ENCODE measurements at regions not wholly inside any gene's neighbourhood (a gene's known extent, or its start where the extent isn't known, plus 50 kb on each side); places are given as distances from the start of the nearest gene placed in this dataset.

DNA sequence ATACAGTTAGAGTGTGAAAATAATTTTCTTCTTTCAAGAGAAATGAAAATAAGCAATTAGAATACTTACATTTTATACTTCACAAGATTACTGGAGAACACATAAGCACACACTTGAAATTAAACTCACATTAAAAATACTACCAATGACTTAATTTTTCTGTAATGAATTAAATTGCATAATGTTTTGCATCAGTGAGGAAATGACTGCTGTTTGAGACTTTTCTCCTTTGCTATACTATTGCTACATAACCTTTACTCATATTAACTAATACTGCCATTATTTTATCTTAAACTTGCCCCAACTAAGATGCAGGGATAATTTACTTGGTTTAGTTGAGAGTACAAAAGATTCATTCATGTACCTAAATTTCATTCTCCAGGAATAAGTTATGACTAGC lies 590.9 kb downstream of the ARAP2 start:
- DNase-seq = no peak
- Histone ChIP-seq H3K4me1 (no peaks in the 10 kb centered on the region), H3K36me3 (no peaks in the 10 kb centered on the region), H3K9me3 (no peaks in the 10 kb centered on the region; the same call in 1 of the 2 replicates), H3K4me3 (ENCODE audit: low read depth, low read length) (no peak overlapping the region), H3K27me3 (no peaks in the 10 kb centered on the region)
- TF ChIP-seq, protein P1, sequence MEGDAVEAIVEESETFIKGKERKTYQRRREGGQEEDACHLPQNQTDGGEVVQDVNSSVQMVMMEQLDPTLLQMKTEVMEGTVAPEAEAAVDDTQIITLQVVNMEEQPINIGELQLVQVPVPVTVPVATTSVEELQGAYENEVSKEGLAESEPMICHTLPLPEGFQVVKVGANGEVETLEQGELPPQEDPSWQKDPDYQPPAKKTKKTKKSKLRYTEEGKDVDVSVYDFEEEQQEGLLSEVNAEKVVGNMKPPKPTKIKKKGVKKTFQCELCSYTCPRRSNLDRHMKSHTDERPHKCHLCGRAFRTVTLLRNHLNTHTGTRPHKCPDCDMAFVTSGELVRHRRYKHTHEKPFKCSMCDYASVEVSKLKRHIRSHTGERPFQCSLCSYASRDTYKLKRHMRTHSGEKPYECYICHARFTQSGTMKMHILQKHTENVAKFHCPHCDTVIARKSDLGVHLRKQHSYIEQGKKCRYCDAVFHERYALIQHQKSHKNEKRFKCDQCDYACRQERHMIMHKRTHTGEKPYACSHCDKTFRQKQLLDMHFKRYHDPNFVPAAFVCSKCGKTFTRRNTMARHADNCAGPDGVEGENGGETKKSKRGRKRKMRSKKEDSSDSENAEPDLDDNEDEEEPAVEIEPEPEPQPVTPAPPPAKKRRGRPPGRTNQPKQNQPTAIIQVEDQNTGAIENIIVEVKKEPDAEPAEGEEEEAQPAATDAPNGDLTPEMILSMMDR (IDR thresholded peaks at IDR 0.05; ENCODE audit: low read depth, low read length) = no peak

DNA sequence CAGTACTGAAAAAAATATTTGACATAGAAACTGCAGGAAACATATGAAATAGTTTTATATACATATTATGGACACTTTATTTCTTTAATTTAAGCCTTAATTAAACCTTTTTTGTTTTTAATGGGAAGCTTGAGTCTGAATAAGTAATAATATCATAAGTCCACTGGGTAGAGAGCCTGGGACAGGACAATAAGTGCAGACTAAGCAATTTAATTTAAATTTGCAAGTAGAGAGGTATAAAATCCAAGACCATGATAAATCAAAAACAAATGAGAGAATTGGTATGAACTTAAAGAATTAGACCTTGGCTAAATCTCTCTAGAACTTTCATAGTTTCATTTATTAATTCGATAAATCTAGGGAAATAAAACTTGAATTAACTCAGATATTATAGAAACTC lies 571.2 kb downstream of the ARAP2 start:
- TF ChIP-seq, protein P1 (IDR thresholded peaks at IDR 0.05; ENCODE audit: low read depth, low read length) = no peak
- no peaks in the 10 kb centered on the region for H3K27me3 ChIP-seq
- H3K4me3 ChIP-seq (ENCODE audit: low read depth, low read length) = no peak overlapping the region
- H3K4me1 ChIP-seq = no peaks in the 10 kb centered on the region
- no peaks in the 10 kb centered on the region for H3K36me3 ChIP-seq
- DNase-seq = no peak
- no peaks in the 10 kb centered on the region for H3K9me3 ChIP-seq

DNA sequence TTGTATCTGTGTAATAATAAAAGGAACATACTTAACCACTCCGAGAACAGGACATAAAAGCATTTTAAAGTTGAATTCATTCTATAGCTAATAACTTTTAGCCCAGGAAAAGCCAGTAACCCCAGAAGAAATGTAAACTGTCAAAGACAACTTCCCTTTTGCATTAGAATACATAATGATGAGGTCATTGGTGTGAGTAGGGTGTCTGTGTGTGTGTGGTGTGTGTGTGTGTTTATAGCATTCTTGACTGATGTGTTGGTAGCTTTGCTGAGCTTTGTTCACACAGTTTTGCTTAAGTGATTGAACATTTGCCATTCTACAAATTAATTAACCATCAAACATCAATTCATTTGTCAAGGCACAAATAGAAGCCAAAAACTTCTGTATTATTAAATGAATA lies 559.6 kb downstream of the ARAP2 start:
- no peaks in the 10 kb centered on the region for H3K27me3 ChIP-seq
- H3K4me3 ChIP-seq (ENCODE audit: low read depth, low read length) = no peak overlapping the region
- TF ChIP-seq, protein P1 (IDR thresholded peaks at IDR 0.05; ENCODE audit: low read depth, low read length) = no peak
- H3K36me3 ChIP-seq = no peaks in the 10 kb centered on the region
- no peaks in the 10 kb centered on the region for H3K9me3 ChIP-seq
- DNase-seq = no peak
- H3K4me1 ChIP-seq = no peaks in the 10 kb centered on the region

DNA sequence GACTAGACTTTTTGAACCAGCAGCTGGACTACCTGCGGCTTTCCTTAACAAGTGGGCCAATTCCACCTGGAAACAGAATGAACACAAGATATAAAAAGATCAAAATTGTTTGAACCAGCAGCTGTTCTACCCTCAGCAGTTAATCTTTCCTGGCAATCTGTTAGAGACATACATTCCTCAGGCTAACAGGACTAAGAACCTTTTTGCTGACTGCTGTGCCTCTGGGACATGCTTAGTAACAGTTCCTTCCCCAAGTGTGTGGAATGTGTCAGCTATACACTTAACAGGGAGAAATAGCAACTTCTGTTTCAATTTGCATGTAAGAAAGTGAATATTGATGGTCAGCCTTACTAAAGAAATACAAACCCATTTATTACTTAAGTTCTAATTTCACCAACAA lies 554.4 kb downstream of the ARAP2 start:
- H3K4me1 ChIP-seq = no peaks in the 10 kb centered on the region
- DNase-seq = no peak

DNA sequence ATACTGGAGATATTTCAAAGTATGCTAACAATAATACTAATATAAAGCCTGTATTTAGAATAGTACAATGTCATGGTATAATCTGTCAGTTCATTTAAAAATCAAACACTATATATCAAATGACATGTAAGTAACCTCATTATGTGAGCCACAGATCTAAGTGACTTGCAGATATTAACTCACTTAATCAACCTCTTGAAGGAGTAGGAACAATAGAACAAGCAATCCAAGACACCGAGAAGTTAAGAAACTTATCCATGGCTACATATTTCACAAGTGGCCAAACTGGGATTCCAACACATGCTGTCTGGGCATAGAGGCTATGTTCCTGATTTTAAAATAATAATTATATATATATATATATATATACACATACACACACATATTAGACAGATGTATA lies 554.0 kb downstream of the ARAP2 start:
- no peak overlapping the region for H3K4me3 ChIP-seq (ENCODE audit: low read depth, low read length)
- DNase-seq = no peak

More for the DNA sequence above, 554.4 kb downstream of the ARAP2 start:
- TF ChIP-seq, protein P1 (IDR thresholded peaks at IDR 0.05; ENCODE audit: low read depth, low read length) = no peak
- Histone ChIP-seq H3K27me3 (no peaks in the 10 kb centered on the region), H3K4me3 (ENCODE audit: low read depth, low read length) (no peak overlapping the region), H3K9me3 (no peaks in the 10 kb centered on the region), H3K36me3 (no peaks in the 10 kb centered on the region)

DNA sequence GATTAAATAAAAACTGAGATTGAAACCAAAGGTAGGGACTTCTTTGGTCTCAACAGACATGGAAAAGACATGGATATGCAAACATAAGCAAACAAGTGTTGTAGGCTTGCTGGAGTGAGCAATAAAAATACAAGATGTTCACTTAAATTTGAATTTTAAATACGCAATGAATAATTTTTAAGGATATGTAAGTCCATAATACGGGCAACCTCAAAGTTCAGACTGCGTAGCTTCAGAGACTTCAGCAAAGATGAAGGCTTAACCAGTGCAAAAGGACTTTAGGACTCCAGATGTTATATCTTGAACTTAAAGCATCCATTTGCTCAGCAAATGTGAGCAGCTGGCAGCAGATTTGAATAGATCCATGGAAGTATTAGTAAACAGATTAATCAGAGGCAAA lies 549.3 kb downstream of the ARAP2 start:
- Histone ChIP-seq H3K4me1 (no peaks in the 10 kb centered on the region), H3K27me3 (no peaks in the 10 kb centered on the region), H3K36me3 (no peaks in the 10 kb centered on the region), H3K4me3 (ENCODE audit: low read depth, low read length) (no peak overlapping the region), H3K9me3 (no peaks in the 10 kb centered on the region)
- TF ChIP-seq, protein P1 (IDR thresholded peaks at IDR 0.05; ENCODE audit: low read depth, low read length) = no peak
- no peak for DNase-seq

More for the DNA sequence above, 554.0 kb downstream of the ARAP2 start:
- TF ChIP-seq, protein P1 (IDR thresholded peaks at IDR 0.05; ENCODE audit: low read depth, low read length) = no peak
- no peaks in the 10 kb centered on the region for H3K36me3 ChIP-seq
- H3K4me1 ChIP-seq = no peaks in the 10 kb centered on the region
- no peaks in the 10 kb centered on the region for H3K27me3 ChIP-seq
- no peaks in the 10 kb centered on the region for H3K9me3 ChIP-seq

All from BE2C (cell line).